Retina (tissue), 1 donor: ENCODE measurements at regions not wholly inside any gene's neighbourhood (a gene's known extent, or its start where the extent isn't known, plus 50 kb on each side); places are given as distances from the start of the nearest gene placed in this dataset.
"Not testable (repeated sequence)": the region's sequence is repeated elsewhere in the genome, so short reads cannot be mapped to it uniquely, and the experiment has no call there.

ENCODE experiments used
- DNase-seq: peaks from one replicate; pipeline ENCODE4 v3.0.0-alpha.2; 2016

- DNase-seq = no peak
These were observed 504.7 kb downstream of the CCDC171 start for GRCh38 chr9:16057541-16057940.

DNA sequence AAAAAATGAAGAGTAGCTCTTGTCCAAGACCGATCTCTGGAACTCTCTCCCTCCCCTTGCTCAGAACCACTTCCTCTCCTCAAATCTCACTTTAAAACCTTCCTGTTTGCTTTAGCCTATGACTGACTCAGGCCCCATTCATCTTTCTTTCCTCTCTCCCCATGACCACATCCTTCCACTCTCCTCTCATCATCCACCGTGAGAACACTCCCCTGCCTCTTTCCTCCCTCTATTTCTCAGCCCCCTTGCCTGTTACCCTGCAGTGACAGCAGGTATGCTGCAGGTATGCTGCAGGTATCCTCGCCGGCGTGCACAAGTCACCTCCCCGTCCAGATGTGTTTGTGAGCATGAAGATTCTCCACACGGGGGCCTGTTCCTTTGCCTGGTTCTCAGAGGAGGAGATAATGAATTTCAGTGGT is 505.3 kb downstream of the CCDC171 start:
- DNase-seq = no peak

DNA sequence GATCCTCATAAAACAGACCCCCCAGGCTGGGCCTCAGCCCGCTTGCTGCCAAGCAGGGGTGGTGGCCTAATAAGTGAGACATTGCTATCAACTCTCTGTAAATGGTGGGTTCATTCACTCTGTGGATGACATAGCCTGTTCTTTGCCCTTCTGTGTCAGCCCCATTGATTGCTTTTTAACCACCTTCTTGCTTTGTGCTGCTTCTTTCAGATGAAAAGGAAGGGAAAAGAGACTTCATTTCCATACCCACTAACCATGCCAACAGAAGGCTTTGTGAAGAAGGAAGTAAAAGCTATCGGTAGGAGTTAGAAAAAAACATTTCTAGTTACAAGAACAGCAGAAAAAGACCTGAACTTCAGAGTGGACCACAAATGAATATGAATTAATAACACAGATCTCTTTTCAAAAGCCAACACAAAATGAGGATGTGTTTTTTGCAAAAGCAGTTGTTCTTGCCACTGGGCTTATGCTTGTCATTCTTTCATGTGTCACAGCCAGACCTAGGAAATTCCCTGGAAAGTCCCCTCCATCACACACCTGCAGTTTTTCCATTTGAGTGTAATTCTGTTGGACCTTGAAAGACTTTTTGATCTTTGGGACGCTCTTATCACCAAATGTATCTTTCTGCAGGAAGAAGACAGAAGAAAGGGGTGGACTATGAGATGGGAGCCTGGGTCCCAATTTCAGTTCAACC is 507.7 kb downstream of the CCDC171 start:
- DNase-seq = no peak

GRCh38 chr9:16062542-16063240 is 509.8 kb downstream of the CCDC171 start:
- DNase-seq = no peak

GRCh38 chr9:16063241-16063591 is 510.4 kb downstream of the CCDC171 start:
- no peak for DNase-seq

DNA sequence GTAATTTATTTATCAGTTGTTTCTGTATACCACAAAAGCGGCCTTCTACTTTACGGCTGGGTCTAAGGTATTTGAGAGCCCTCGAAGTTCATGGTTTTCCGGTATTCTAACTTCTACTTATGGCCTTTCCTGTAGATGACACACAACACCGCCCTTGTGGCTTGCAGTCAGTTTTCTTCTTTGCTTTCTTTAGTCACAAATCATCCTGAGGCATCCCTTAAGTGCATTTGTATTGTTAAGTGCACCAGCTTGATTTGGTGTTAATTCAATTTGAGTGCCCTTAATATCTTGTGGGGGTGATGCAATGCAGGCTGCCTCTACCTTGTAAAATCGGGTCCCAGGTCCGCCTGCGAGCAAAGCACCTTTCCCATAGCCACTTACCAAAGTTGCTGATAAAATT is 511.9 kb downstream of the CCDC171 start:
- DNase-seq = peak; percentile 49

- DNase-seq = not testable (repeated sequence)
These were observed 513.4 kb downstream of the CCDC171 start for GRCh38 chr9:16066201-16066600.

- DNase-seq = no peak
These were observed 515.6 kb downstream of the CCDC171 start for GRCh38 chr9:16068476-16068875.

DNA sequence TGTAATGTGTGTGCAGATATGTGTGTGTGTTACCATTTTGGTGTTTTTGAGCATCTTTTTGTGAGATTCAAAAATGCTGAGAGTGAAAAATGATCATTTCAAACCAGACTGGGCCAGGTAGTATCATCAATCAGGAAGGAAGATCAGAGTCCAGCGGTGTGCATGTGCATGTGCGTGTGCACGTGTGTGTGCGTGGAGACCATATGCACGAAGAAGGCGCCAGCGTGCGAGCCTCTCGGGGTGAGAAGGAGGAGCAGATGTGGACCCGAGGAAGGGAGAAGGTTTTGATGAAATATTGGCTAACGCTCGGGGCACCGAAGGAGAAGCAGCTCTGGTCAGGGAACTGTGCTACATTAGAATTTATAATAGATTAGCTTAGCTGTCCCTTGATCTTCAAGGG is 516.4 kb downstream of the CCDC171 start:
- DNase-seq = no peak

GRCh38 chr9:16069671-16070454 is 517.0 kb downstream of the CCDC171 start:
- peak; percentile 64 for DNase-seq

- no peak for DNase-seq
These were observed 517.8 kb downstream of the CCDC171 start for GRCh38 chr9:16070455-16071145.

GRCh38 chr9:16071400-16071799 is 518.6 kb downstream of the CCDC171 start:
- DNase-seq = no peak

- no peak for DNase-seq
These were observed 522.1 kb downstream of the CCDC171 start for GRCh38 chr9:16074963-16075362.

GRCh38 chr9:16075696-16076095 is 522.9 kb downstream of the CCDC171 start:
- DNase-seq = no peak

GRCh38 chr9:16076511-16076910 is 523.7 kb downstream of the CCDC171 start:
- no peak for DNase-seq

- no peak for DNase-seq
These were observed 530.0 kb downstream of the CCDC171 start for GRCh38 chr9:16082796-16083195.

DNA sequence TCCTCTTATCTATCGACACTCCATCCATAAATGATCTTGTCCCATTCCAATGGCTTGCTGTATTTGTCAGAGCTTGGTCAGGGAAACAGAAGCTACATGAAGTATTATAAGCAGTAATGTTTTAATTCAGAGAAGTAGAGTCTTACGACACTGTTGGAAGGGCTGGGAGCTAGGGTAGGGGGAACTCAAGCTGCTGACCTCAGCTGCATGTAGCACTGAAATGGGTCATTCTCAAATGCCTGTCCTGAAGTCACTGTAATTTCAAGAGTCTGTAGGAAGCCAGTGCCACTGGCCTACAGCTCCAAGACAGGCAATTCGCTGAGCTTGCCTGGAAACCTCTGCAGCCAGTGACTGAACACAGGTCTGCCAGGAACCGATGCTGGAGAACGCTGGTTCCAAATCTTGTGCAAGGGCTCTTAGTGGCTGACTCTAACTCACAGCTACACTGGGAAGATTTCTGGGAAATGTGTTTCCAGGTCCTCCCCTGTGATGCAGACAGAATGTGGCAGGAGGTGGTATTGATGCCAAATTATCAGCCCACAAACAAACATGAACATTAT is 532.4 kb downstream of the CCDC171 start:
- DNase-seq = no peak

GRCh38 chr9:16090907-16091629 is 538.2 kb downstream of the CCDC171 start:
- no peak for DNase-seq

DNA sequence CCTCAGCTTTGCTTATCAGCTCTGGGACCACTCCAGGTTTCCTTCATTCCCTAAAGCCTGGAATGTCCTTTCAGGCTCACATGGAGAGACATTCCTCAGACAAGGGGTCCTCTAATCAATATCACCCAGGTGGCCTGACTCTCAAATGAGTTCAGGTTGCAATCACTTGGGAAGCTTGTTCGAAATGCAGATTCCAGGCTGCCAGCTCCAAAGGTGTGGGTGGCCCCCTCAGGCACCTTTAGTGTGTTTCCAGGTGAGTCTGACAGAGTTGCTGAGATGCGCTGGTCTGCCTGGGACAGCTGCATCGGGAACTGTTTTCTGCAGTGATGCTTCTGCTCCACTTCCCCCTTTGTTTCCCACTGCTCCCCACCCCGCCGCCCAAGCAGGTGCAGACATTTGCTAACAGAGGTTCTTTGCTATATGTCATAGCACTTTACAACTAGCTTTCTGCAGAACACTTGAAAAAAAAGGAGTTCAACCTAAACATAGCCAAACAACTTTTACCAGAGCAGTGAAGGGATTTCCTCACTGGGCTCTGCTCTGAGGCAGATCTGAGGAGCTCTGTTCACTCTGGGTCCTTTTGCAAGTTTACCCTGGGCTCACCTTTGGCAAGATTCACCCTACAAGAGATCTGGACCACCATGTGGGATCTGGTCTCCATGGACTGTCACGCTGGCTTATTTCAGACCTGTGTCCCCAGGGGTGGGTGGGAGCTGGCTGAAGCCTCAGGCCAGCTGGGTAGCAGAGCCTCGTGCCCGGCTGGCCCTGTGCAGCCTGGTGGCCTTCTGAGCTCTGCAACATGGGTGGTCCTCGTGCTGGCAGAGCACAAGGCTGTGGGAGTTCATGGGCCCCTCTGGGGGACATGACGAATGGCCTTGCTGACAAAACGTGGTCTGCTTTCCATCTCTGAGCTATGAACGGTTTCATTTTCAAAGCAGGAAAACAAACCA is 539.6 kb downstream of the CCDC171 start:
- peak; percentile 70 for DNase-seq

- DNase-seq = no peak
These were observed 545.5 kb downstream of the CCDC171 start for GRCh38 chr9:16098306-16098705.
